Prostate gland (tissue), 2 donors: ENCODE measurements at regions not wholly inside any gene's neighbourhood (a gene's known extent, or its start where the extent isn't known, plus 50 kb on each side); places are given as distances from the start of the nearest gene placed in this dataset.

Experiments used
- DNase-seq: peaks from one replicate; pipeline ENCODE4 v3.0.0-alpha.2; 2019; ENCODE audit warnings: low spot score
- H3K27ac ChIP-seq, 2 donors: fragments of 200-600 bp; sonication (generic); 2 replicates each; pipeline ENCODE4 v1.5.1; 2017 to 2019
- H3K27me3 ChIP-seq: fragments of 200-600 bp; sonication (generic); replicated peaks from 2 replicates; pipeline ENCODE4 v1.5.1; 2019; ENCODE audit not compliant: insufficient read depth
- H3K36me3 ChIP-seq, 2 donors: fragments of 200-600 bp; sonication (generic); 1 replicate in 1 of 2; 2 replicates in 1 of 2; pipeline versions ENCODE4 v1.5.1 to v1.8.1; 2017 to 2019
- H3K4me1 ChIP-seq: fragments of 200-600 bp; sonication (generic); replicated peaks from 2 replicates; pipeline ENCODE4 v1.5.1; 2019
- H3K4me3 ChIP-seq, 2 donors: fragments of 200-600 bp; sonication (generic); 2 replicates each; pipeline ENCODE4 v1.5.1; 2017 to 2019
- H3K9me3 ChIP-seq: fragments of 200-600 bp; sonication (generic); 2 replicates; pipeline ENCODE4 v1.5.1; 2017
- POLR2A ChIP-seq: fragments of 450-650 bp; IDR thresholded peaks from one replicate; pipeline ENCODE4 v1.6.1; 2016; ENCODE audit warnings: antibody characterized with exemption, mild to moderate bottlenecking
- POLR2AphosphoS5 ChIP-seq: sonication (generic); formaldehyde crosslinking; IDR thresholded peaks from one replicate; pipeline ENCODE4 v1.6.1; 2017; ENCODE audit warnings: antibody characterized with exemption
- WGBS: methylation state at CpG from one replicate; pipeline ENCODE4 v1.1.5; 2018; 5-methylcytosine and 5-hydroxymethylcytosine counted together
- intact Hi-C: fragments of 100-400 bp; cut with DNase I; formaldehyde crosslinking; loops from one replicate; pipeline ENCODE4 v1.14.2; 2022
- TF ChIP-seq, protein P1 (sequence below), 4 experiments: fragments of 200-600 bp in 2 of 4; fragments of 450-650 bp in 2 of 4; sonication (generic) in 2 of 4; IDR thresholded peaks; 1 replicate in 3 of 4; 2 replicates in 1 of 4; pipeline ENCODE4 v1.5.1; 2016 to 2019; ENCODE audit warnings: antibody characterized with exemption in 4 of 4, mild to moderate bottlenecking in 2 of 4, moderate library complexity in 2 of 4

- no peak for DNase-seq
Observed at GRCh38 chr6:8731874-8732273, 296.5 kb upstream of the SLC35B3 start.

GRCh38 chr6:8710668-8711431 is 275.5 kb upstream of the SLC35B3 start:
- no peaks in the 10 kb centered on the region for H3K27me3 ChIP-seq
- no peaks in the 10 kb centered on the region for H3K36me3 ChIP-seq
- no peaks in the 10 kb centered on the region for H3K9me3 ChIP-seq
- intact Hi-C loops: no loop called here
- H3K27ac ChIP-seq: no peak overlapping the region
- H3K4me3 ChIP-seq: no peak overlapping the region
- 87% methylated on average over 5 of the region's 5 CpGs for WGBS
- no peaks in the 10 kb centered on the region for H3K4me1 ChIP-seq
- DNase-seq: no peak
- TF ChIP-seq, protein P1, sequence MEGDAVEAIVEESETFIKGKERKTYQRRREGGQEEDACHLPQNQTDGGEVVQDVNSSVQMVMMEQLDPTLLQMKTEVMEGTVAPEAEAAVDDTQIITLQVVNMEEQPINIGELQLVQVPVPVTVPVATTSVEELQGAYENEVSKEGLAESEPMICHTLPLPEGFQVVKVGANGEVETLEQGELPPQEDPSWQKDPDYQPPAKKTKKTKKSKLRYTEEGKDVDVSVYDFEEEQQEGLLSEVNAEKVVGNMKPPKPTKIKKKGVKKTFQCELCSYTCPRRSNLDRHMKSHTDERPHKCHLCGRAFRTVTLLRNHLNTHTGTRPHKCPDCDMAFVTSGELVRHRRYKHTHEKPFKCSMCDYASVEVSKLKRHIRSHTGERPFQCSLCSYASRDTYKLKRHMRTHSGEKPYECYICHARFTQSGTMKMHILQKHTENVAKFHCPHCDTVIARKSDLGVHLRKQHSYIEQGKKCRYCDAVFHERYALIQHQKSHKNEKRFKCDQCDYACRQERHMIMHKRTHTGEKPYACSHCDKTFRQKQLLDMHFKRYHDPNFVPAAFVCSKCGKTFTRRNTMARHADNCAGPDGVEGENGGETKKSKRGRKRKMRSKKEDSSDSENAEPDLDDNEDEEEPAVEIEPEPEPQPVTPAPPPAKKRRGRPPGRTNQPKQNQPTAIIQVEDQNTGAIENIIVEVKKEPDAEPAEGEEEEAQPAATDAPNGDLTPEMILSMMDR (IDR thresholded peaks at IDR 0.05): no peak
- TF ChIP-seq POLR2AphosphoS5 (no peak), POLR2A (no peak)

More at GRCh38 chr6:8731874-8732273, 296.5 kb upstream of the SLC35B3 start:
- WGBS: 67% methylated on average over 2 of the region's 2 CpGs
- intact Hi-C loops: no loop called here
- Histone ChIP-seq H3K9me3 (no peaks in the 10 kb centered on the region), H3K27ac (no peak overlapping the region), H3K4me1 (no peaks in the 10 kb centered on the region), H3K27me3 (no peaks in the 10 kb centered on the region), H3K4me3 (no peak overlapping the region), H3K36me3 (no peaks in the 10 kb centered on the region)
- TF ChIP-seq POLR2AphosphoS5 (no peak), POLR2A (no peak)
- TF ChIP-seq, protein P1 (IDR thresholded peaks at IDR 0.05): no peak

- Histone ChIP-seq H3K27me3 (no peaks in the 10 kb centered on the region), H3K27ac (no peak overlapping the region), H3K4me1 (no peaks in the 10 kb centered on the region), H3K4me3 (peak overlapping the region in 1 of 2 donors; percentile 12), H3K9me3 (no peaks in the 10 kb centered on the region), H3K36me3 (no peaks in the 10 kb centered on the region)
- intact Hi-C loops: loop anchor here (10.0 kb wide), 1 partner anchor 1727 kb away; no protein-coding TSS in a partner anchor
- DNase-seq: peak; percentile 81
- TF ChIP-seq, protein P1 (IDR thresholded peaks at IDR 0.05): peak in 3 of 4 experiments; percentile 33 to 60 (median 54)
- TF ChIP-seq POLR2AphosphoS5: peak; percentile 71
- TF ChIP-seq POLR2A: no peak
- 5% methylated on average over 7 of the region's 7 CpGs for WGBS
Observed at GRCh38 chr6:8707956-8708772, 272.8 kb upstream of the SLC35B3 start.

DNA sequence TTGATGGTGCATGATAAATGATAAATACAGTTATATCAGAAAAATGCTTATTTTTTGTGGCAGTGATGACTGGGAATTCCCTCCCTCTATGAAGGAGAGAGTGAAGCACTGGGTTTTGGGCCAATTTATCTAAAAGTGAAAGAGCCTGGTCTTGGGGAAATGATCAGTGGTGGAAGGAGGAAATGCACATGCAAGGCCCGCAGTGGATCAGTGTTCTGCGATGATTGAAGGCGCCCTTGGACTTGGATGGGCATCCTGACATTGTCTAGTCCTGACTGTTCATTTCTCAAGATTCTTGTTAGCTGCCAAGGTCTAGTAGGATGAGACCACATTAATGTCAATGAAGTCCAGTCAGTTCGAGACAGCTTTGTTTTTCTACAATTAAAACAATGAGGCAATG is 272.0 kb upstream of the SLC35B3 start:
- H3K36me3 ChIP-seq: no peaks in the 10 kb centered on the region
- no peak overlapping the region for H3K4me3 ChIP-seq
- H3K27ac ChIP-seq: no peak overlapping the region
- intact Hi-C loops: loop anchor here (10.0 kb wide), 1 partner anchor 1727 kb away; no protein-coding TSS in a partner anchor
- H3K27me3 ChIP-seq: no peaks in the 10 kb centered on the region
- no peaks in the 10 kb centered on the region for H3K9me3 ChIP-seq
- H3K4me1 ChIP-seq: no peaks in the 10 kb centered on the region
- whole genome bisulfite sequencing: 74% methylated on average over 4 of the region's 4 CpGs
- TF ChIP-seq, protein P1 (IDR thresholded peaks at IDR 0.05): no peak
- no peak for TF ChIP-seq POLR2A
- TF ChIP-seq POLR2AphosphoS5: no peak
- no peak for DNase-seq
